ENCODE measurements at regions not wholly inside any gene's neighbourhood (a gene's known extent, or its start where the extent isn't known, plus 50 kb on each side); places are given as distances from the start of the nearest gene placed in this dataset.

DNA sequence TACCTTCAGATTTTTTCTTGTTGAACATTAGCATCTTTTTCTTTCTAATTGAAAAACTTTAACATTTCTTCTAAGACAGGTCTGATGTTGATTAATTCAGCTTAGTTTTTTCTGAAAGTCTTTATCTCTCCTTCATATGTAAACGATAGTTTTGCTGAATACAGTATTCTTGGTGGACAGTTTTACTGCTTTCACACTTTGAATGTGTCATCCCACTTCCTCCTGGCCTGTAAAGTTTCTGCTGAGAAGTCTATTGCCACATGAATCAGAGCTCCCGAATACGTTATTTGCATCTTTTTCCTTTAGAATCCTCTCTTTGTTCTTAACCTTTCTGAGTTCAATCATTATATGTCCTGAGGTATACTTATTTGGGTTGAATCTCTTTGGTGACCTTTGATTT lies 344.2 kb downstream of the OLFM3 start:
- Histone ChIP-seq H3K27me3 (ENCODE audit: control insufficient read depth in 1 of 2, insufficient read depth in 2 of 2, low read length in 2 of 2) (no peaks in the 10 kb centered on the region), H3K4me3 (replicated peaks in 1 of 3; ENCODE audit: insufficient read depth in 1 of 3, low read depth in 2 of 3, low read length in 3 of 3) (no peak overlapping the region), H3K79me2 (ENCODE audit: insufficient read depth, low read length) (no peaks in the 10 kb centered on the region), H3K36me3 (replicated peaks in 1 of 2; ENCODE audit: control insufficient read depth in 1 of 2, insufficient read depth in 2 of 2, low read length in 2 of 2) (no peaks in the 10 kb centered on the region), H3K9me3 (ENCODE audit: low read length) (peaks cover 13% of the 10 kb centered on the region), H3K4me2 (ENCODE audit: low read depth, low read length) (no peak overlapping the region), H4K20me1 (ENCODE audit: insufficient read depth, low read length) (no peaks in the 10 kb centered on the region), H3K27ac (ENCODE audit: extremely low read length, insufficient read depth, low read length) (no peak overlapping the region), H3K9ac (ENCODE audit: insufficient read depth, low read depth, low read length) (no peak overlapping the region), H2AFZ (ENCODE audit: low read length) (no peak overlapping the region), H3K4me1 (ENCODE audit: insufficient read depth, low read length) (no peaks in the 10 kb centered on the region)
- BruUV-seq (replicated peaks) = no TSS peak
- ChIA-PET POLR2A (no interaction called here), CTCF (ENCODE audit: low intra/inter-chr PET ratio, low total read pairs) (no interaction called here)
- WGBS (ENCODE audit: low lambda C conversion rate) = 37% methylated on average over 3 of the region's 3 CpGs
- in situ Hi-C loops (cut with HindIII; ENCODE audit: extremely low pct_ligation_motif_present, low pct_unique_long_range_greater_than_20kb) (no loop called here), intact Hi-C loops (cut with micrococcal nuclease; ENCODE audit: unreplicated experiment) (loop anchor here (2.0 kb wide), 1 partner anchor 782 kb away; no protein-coding TSS in a partner anchor)
- ATAC-seq = no peak
- no peak for DNase-seq (ENCODE audit: low spot score)
- TF ChIP-seq, protein P1, sequence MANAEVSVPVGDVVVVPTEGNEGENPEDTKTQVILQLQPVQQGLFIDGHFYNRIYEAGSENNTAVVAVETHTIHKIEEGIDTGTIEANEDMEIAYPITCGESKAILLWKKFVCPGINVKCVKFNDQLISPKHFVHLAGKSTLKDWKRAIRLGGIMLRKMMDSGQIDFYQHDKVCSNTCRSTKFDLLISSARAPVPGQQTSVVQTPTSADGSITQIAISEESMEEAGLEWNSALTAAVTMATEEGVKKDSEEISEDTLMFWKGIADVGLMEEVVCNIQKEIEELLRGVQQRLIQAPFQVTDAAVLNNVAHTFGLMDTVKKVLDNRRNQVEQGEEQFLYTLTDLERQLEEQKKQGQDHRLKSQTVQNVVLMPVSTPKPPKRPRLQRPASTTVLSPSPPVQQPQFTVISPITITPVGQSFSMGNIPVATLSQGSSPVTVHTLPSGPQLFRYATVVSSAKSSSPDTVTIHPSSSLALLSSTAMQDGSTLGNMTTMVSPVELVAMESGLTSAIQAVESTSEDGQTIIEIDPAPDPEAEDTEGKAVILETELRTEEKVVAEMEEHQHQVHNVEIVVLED (CRISPR knock-in tag; IDR thresholded peaks at IDR 0.05; ENCODE audit: borderline replicate concordance) = no peak
- no peak for TF ChIP-seq ZFP1 (CRISPR knock-in tag; IDR thresholded peaks at IDR 0.05)
- no peak for TF ChIP-seq ZNF75D (CRISPR knock-in tag; IDR thresholded peaks at IDR 0.05; ENCODE audit: borderline replicate concordance)
- TF ChIP-seq THYN1 (CRISPR knock-in tag; IDR thresholded peaks at IDR 0.05; ENCODE audit: borderline replicate concordance, low read depth) = no peak
- TF ChIP-seq TFDP1 (CRISPR knock-in tag; IDR thresholded peaks at IDR 0.05; ENCODE audit: borderline replicate concordance) = no peak
- TF ChIP-seq, protein P2, sequence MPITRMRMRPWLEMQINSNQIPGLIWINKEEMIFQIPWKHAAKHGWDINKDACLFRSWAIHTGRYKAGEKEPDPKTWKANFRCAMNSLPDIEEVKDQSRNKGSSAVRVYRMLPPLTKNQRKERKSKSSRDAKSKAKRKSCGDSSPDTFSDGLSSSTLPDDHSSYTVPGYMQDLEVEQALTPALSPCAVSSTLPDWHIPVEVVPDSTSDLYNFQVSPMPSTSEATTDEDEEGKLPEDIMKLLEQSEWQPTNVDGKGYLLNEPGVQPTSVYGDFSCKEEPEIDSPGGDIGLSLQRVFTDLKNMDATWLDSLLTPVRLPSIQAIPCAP (CRISPR knock-in tag; IDR thresholded peaks at IDR 0.05; ENCODE audit: low read depth) = no peak
- no peak for TF ChIP-seq KDM3A (CRISPR knock-in tag; IDR thresholded peaks at IDR 0.05; ENCODE audit: low read depth)
- no peak for TF ChIP-seq NFIB (CRISPR knock-in tag; IDR thresholded peaks at IDR 0.05; ENCODE audit: borderline replicate concordance)
- TF ChIP-seq CHCHD3 (CRISPR knock-in tag; IDR thresholded peaks at IDR 0.05) = no peak
- no peak for TF ChIP-seq ZHX1 (CRISPR knock-in tag; IDR thresholded peaks at IDR 0.05; ENCODE audit: low read depth)
- no peak for TF ChIP-seq ZNF3 (CRISPR knock-in tag; IDR thresholded peaks at IDR 0.05)
- no peak for TF ChIP-seq ZNF670 (CRISPR knock-in tag; IDR thresholded peaks at IDR 0.05; ENCODE audit: borderline replicate concordance)
- FAIRE-seq = no peak

Data from HepG2 (cell line).